ENCODE measurements at regions not wholly inside any gene's neighbourhood (a gene's known extent, or its start where the extent isn't known, plus 50 kb on each side); places are given as distances from the start of the nearest gene placed in this dataset.

- Histone ChIP-seq H2BK12ac (ENCODE audit: insufficient read length, low read depth, low read length) (no peak overlapping the region), H3K9me3 (ENCODE audit: control insufficient read depth, low read depth, low read length) (no peaks in the 10 kb centered on the region), H3K9ac (ENCODE audit: extremely low read depth, insufficient read length, low read length) (no peak overlapping the region), H2BK20ac (ENCODE audit: low read depth, low read length, poor library complexity, severe bottlenecking) (no peak overlapping the region), H4K91ac (ENCODE audit: insufficient read length, low read depth, low read length) (no peak overlapping the region), H3K18ac (ENCODE audit: insufficient read length, low read depth, low read length) (no peak overlapping the region), H4K8ac (replicated peaks; ENCODE audit: insufficient read length, low read depth, low read length) (no peak overlapping the region), H2BK15ac (ENCODE audit: low read depth, low read length) (no peak overlapping the region), H2BK120ac (ENCODE audit: low read depth, low read length, poor library complexity, severe bottlenecking) (no peak overlapping the region), H3K79me1 (ENCODE audit: insufficient read depth, low read depth, low read length, poor library complexity, severe bottlenecking) (no peaks in the 10 kb centered on the region), H2AFZ (ENCODE audit: low read length) (no peak overlapping the region), H4K20me1 (ENCODE audit: control insufficient read depth, insufficient read depth, insufficient read length) (no peaks in the 10 kb centered on the region), H3K56ac (ENCODE audit: insufficient read length, low read depth, low read length) (no peak overlapping the region), H4K5ac (ENCODE audit: insufficient read length, low read depth, low read length) (no peak overlapping the region), H3K27me3 (ENCODE audit: insufficient read depth, low read length) (no peaks in the 10 kb centered on the region), H3K4me2 (ENCODE audit: insufficient read depth, insufficient read length, low read length) (no peak overlapping the region), H3K23me2 (ENCODE audit: insufficient read length, low read depth, low read length, poor library complexity, severe bottlenecking) (no peaks in the 10 kb centered on the region), H2AK5ac (ENCODE audit: insufficient read length, low read length) (no peak overlapping the region), H2BK5ac (ENCODE audit: insufficient read length, low read length) (no peak overlapping the region), H3K4me1 (ENCODE audit: insufficient read depth, low read length) (peaks cover 7% of the 10 kb centered on the region; the same call in 1 of the 2 replicates), H3K4ac (ENCODE audit: low read depth, low read length) (no peak overlapping the region), H3K79me2 (ENCODE audit: insufficient read depth, low read length) (no peaks in the 10 kb centered on the region), H3T11ph (ENCODE audit: low read length) (no peak overlapping the region), H3K27ac (ENCODE audit: insufficient read length, low read depth, low read length) (no peak overlapping the region), H3K14ac (ENCODE audit: insufficient read depth, low read length) (no peak overlapping the region), H3K23ac (ENCODE audit: insufficient read length, low read depth, low read length) (no peak overlapping the region)
- Mint-ChIP-seq H3K4me3 (no peak overlapping the region), H3K4me1 (peaks cover 30 to 45% of the 10 kb centered on the region in 2 experiments), H3K36me3 (ENCODE audit: insufficient read depth in 1 of 3, low read depth in 3 of 3) (peaks cover 0 to 9% (median 4%) of the 10 kb centered on the region in 3 experiments; a peak in 4 of 7 replicates), H3K27ac (no peak overlapping the region), H3K9me3 (no peaks in the 10 kb centered on the region), H3K27me3 (ENCODE audit: low read depth) (no peaks in the 10 kb centered on the region)
- TF ChIP-seq CTCF (conservative IDR thresholded peaks at IDR 0.05): no peak
- no CpG with 5 or more reads among the region's 4 CpGs for WGBS (ENCODE audit: extremely low coverage, insufficient read length, low lambda C conversion rate)
- no peak for DNase-seq
Observed at GRCh38 chr14:71662291-71662790, 269.9 kb upstream of the RGS6 start.
